HG03103 (cell line): ENCODE measurements at regions not wholly inside any gene's neighbourhood (a gene's known extent, or its start where the extent isn't known, plus 50 kb on each side); places are given as distances from the start of the nearest gene placed in this dataset.
"Not testable (repeated sequence)": the region's sequence is repeated elsewhere in the genome, so short reads cannot be mapped to it uniquely, and the experiment has no call there.

Source experiments
- ATAC-seq: cut with Tn5 transposase; IDR thresholded peaks from one replicate; pipeline ENCODE4 v1.9.1; 2021; ENCODE audit warnings: low read depth; ENCODE audit not compliant: unreplicated experiment

GRCh38 chr6:168799067-168799466 lies 358.1 kb downstream of the SMOC2 start:
- ATAC-seq = no peak

DNA sequence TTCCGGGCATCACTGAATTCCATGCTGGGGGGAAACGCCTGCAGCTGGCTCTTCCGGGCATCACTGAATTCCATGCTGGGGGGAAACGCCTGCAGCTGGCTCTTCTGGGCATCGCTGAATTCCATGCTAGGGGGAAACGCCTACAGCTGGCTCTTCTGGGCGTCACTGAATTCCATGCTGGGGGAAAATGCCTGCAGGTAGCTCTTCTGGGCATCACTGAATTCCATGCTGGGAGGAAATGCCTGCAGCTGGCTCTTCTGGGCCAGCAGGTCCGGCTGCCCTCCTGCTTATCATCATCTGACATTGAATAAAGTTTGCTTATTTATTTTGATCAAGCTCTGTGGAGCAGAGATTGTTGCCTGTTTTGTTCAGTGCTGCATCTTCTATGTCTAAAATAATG lies 355.1 kb downstream of the SMOC2 start:
- ATAC-seq = no peak

GRCh38 chr6:168795611-168796010 lies 354.6 kb downstream of the SMOC2 start:
- ATAC-seq = not testable (repeated sequence)

- no peak for ATAC-seq
Observed at GRCh38 chr6:168794491-168794890, 353.5 kb downstream of the SMOC2 start.

DNA sequence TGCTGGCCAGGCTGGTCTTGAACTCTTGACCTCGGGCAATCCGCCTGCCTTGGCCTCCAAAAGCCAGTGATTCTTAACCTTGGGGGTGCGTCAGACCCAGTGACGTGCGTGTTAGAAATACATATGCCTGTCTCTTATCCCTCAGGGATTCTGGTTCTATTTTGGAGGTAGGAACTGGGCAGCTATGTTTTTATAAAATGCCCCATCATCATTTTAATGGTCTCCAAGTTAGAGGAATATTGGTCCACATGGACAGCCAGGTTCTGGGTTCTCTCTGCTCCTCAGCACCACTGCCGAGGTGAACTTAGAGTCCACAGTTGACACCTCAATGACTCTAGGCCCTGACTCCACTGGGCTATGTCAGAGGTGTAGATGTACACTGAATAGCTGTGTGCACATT lies 352.7 kb downstream of the SMOC2 start:
- ATAC-seq = no peak

DNA sequence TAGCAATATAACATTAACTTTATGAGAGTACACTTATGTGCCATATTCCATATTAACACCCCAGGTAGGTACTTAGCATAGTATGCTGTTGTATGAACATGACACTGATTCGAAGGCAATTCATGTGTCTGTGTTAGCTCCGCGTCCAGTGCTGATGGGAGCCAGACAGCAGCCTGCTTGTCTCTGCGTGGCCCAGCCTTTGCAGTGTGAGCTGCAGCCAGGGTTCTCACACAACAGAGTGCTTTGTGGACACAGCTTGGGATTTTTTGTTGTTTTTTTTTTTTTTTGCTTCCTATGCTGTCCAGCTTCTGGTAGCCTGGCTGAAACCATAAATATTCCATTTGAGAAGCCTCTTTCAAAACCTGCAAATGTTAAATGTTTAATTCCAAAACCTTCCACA lies 350.9 kb downstream of the SMOC2 start:
- ATAC-seq = no peak

- no peak for ATAC-seq
Observed at GRCh38 chr6:168789699-168790098, 348.7 kb downstream of the SMOC2 start.

- ATAC-seq = no peak
Observed at GRCh38 chr6:168785720-168786511, 344.9 kb downstream of the SMOC2 start.

DNA sequence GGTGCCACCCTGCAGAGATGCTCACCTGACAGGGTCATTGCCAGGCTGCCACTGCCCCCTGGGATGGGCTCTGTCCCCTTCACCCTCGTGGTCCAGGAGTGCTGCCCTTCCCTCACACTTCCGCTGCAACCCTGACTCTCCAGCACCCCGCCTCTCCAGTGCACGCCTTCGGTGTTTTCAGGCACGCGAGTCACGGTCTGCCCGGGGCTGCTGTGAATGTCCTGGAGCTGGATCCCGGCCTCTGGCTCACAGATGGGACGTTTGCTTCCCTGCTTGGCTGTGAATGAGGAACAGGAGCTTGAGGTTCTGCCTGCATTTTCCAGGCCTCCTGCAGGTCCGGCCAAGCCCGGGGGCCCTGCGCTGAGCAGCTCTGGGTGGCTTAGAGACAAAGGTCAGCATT lies 343.4 kb downstream of the SMOC2 start:
- ATAC-seq = no peak

DNA sequence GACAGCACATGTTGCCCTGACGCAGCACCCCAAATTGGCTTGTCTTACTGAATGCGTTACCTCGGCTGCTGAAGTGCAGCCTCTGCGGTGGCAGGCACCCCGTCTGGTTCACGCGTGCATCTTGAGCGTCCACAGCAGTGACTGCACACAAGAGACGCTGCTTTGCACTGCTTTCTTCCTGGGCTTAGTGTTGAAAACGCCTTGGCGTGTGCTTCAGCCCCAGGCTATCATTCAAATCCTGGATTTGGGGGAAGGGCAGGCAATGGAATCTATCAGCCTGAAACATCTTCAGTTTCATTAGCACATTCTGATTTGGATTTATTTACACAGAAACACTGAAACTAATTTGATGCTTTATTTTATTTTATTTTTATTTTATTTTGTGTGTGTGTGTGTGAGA lies 342.7 kb downstream of the SMOC2 start:
- no peak for ATAC-seq

- no peak for ATAC-seq
Observed at GRCh38 chr6:168782187-168782751, 341.3 kb downstream of the SMOC2 start.

- no peak for ATAC-seq
Observed at GRCh38 chr6:168778201-168778600, 337.2 kb downstream of the SMOC2 start.

- ATAC-seq = no peak
Observed at GRCh38 chr6:168774381-168774780, 333.4 kb downstream of the SMOC2 start.

DNA sequence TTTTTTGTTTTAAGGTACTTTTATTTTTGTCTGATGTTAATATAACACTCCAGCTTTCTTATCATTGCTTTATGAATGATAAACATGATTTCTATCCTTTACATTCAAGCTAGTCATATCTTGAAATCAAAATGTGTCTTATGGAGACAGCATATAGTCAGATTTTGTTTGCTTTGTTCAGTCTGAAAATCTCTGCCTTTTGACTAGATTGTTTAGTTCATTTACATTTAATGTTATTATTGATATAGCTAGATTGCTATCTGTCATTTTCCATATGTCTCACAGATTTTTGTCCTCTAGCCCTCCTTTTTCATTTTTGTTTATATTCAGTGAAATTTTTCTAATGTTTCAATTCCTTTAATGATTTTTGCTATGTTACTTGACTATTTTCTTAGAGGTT lies 332.8 kb downstream of the SMOC2 start:
- ATAC-seq = no peak

- no peak for ATAC-seq
Observed at GRCh38 chr6:168765752-168766151, 324.8 kb downstream of the SMOC2 start.

DNA sequence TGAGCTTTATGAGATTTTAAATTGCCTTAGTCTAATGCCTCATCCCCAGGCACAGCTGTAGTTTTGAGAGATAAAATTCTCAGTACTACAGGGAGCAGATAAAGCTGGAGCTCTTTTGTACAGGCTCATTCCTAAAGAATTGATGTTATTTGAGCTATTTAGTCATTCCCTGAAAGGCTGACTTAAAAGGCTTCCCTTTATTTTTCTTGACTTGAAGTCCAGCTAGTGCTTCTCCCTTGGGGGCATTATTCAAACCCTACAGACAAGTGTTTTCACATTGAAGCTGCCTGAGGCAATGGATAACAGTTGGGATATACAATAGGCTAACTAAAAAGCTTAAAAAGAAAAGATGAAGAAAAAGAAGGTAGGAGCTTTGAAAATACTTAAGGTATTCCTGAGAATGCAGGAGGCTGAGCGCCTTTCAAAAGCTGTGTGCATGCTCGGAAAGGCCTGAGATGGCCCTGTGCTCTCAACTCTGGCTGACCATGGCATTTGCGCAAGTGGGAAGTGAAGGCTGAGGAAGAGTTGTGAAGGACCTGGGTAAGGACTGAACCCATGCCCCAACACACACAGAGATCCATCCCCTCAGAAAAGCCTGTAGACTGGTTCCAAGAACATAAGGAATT lies 315.1 kb downstream of the SMOC2 start:
- no peak for ATAC-seq

DNA sequence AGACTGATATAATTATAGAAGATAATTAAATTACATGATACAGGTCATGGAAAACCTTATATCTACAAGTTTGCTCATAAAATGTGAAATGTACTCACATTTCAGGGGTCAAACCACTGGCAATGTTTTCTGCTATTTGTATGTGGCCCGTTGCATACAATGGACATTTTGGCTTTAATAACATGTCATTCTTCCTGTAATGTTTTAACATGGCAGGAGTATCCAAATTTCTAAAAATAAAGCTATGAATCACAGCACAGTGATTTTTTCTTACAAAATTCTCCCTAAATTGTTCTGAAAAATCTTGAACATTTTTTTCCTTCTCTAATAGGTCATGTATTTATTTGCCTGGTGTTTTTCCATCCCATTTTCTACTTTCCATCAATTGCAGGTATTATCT lies 305.7 kb downstream of the SMOC2 start:
- ATAC-seq = no peak

- no peak for ATAC-seq
Observed at GRCh38 chr6:168746013-168746412, 305.0 kb downstream of the SMOC2 start.

DNA sequence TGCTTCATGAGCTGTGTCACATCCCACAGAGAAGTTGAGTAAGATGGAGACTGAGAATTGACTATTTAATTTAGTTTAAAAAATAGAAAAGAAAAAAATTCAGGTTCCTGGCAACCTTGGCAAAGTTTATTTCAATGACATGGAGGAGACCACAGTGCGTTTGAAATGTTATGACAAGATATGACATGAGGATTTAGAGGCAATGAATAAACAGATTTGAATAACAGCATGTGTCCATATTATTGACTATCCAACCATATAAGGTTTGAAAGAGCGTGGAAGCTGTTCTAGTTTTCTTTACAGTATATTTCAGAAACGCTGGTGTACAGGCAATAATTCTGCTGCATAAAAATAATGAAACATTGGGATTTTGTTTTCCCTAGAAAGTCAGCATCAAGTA lies 303.9 kb downstream of the SMOC2 start:
- ATAC-seq = no peak

DNA sequence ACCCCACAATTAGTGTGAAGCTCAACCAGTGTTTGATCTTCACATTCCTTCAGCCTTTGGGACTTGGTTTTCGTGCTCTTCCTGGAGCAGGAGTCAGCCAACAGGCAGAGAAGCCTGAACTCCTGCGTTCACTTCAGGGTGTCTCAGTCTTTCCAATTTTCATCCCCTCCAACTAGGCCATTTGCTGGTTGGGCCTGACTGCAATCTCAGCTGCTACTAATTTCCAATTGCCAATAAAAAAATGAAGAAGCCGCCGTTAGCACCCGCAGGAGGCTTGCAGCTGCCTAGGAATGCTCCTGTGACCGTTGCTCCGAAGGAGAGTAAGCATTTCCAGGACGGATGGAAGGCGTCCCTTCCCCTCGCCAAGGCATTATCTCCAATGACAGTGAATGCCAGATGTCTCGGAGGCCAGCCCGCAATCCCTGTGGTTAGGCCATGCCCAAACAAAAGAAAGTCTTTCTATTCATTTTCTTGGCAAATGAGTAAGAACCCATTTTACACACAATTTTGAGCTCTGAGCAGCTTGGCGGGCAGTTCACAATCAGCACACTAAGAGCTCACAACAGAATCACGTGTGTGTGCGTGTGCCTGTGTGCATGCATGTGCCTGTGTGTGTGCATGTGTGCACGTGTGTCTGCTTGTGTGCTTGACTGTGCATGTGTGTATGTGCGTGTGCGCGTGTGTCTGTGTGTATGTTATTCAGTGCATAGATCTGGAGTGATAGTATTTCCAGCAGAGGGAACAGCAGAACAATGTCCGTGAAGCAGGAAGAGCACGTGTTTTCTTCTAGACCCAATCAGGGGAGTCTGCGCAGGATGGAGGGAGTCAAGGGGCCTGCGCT lies 301.2 kb downstream of the SMOC2 start:
- no peak for ATAC-seq

- no peak for ATAC-seq
Observed at GRCh38 chr6:168741305-168741704, 300.3 kb downstream of the SMOC2 start.
